ENCODE measurements at regions not wholly inside any gene's neighbourhood (a gene's known extent, or its start where the extent isn't known, plus 50 kb on each side); places are given as distances from the start of the nearest gene placed in this dataset.

- H3K27ac ChIP-seq: no peak overlapping the region
- TF ChIP-seq CTCF (IDR thresholded peaks at IDR 0.05) (no peak), POLR2A (IDR thresholded peaks at IDR 0.05) (no peak)
- H3K9me3 ChIP-seq: no peaks in the 10 kb centered on the region
- no peaks in the 10 kb centered on the region for H3K36me3 ChIP-seq
- no peaks in the 10 kb centered on the region for H3K4me1 ChIP-seq
- H3K4me3 ChIP-seq: no peak overlapping the region
- no peaks in the 10 kb centered on the region for H3K27me3 ChIP-seq
- intact Hi-C loops (cut with DNase I; ENCODE audit: low total_unique reads): no loop called here
- no peak for DNase-seq
These were observed 714.2 kb upstream of the NR2F2 start for GRCh38 chr15:95616306-95616705.

- TF ChIP-seq CTCF (IDR thresholded peaks at IDR 0.05) (no peak), POLR2A (IDR thresholded peaks at IDR 0.05) (no peak)
- Histone ChIP-seq H3K9me3 (no peaks in the 10 kb centered on the region), H3K36me3 (no peaks in the 10 kb centered on the region), H3K4me1 (no peaks in the 10 kb centered on the region), H3K27ac (peak overlapping the region; percentile 24 to 62), H3K4me3 (no peak overlapping the region), H3K27me3 (no peaks in the 10 kb centered on the region)
- intact Hi-C loops (cut with DNase I; ENCODE audit: low total_unique reads): no loop called here
- no peak for DNase-seq
These were observed 709.4 kb upstream of the NR2F2 start for GRCh38 chr15:95620934-95621579.

- DNase-seq: no peak
- H3K4me3 ChIP-seq: no peak overlapping the region
- H3K36me3 ChIP-seq: no peaks in the 10 kb centered on the region
- intact Hi-C loops (cut with DNase I; ENCODE audit: low total_unique reads): no loop called here
- no peaks in the 10 kb centered on the region for H3K9me3 ChIP-seq
- H3K27ac ChIP-seq: no peak overlapping the region
- no peaks in the 10 kb centered on the region for H3K27me3 ChIP-seq
- TF ChIP-seq CTCF (IDR thresholded peaks at IDR 0.05) (no peak), POLR2A (IDR thresholded peaks at IDR 0.05) (no peak)
- no peaks in the 10 kb centered on the region for H3K4me1 ChIP-seq
These were observed 707.7 kb upstream of the NR2F2 start for GRCh38 chr15:95622843-95623242.

GRCh38 chr15:95624100-95624499 lies 706.4 kb upstream of the NR2F2 start:
- TF ChIP-seq CTCF (IDR thresholded peaks at IDR 0.05) (no peak), POLR2A (IDR thresholded peaks at IDR 0.05) (no peak)
- intact Hi-C loops (cut with DNase I; ENCODE audit: low total_unique reads): no loop called here
- Histone ChIP-seq H3K4me1 (no peaks in the 10 kb centered on the region), H3K9me3 (no peaks in the 10 kb centered on the region), H3K27me3 (no peaks in the 10 kb centered on the region), H3K27ac (peak overlapping the region; percentile 18 to 25), H3K36me3 (no peaks in the 10 kb centered on the region), H3K4me3 (no peak overlapping the region)
- no peak for DNase-seq

GRCh38 chr15:95624616-95625361 lies 705.7 kb upstream of the NR2F2 start:
- Histone ChIP-seq H3K9me3 (no peaks in the 10 kb centered on the region), H3K27me3 (no peaks in the 10 kb centered on the region), H3K27ac (peak overlapping the region in 1 of 2 donors; percentile 25), H3K4me3 (no peak overlapping the region), H3K36me3 (no peaks in the 10 kb centered on the region), H3K4me1 (no peaks in the 10 kb centered on the region)
- DNase-seq: no peak
- intact Hi-C loops (cut with DNase I; ENCODE audit: low total_unique reads): no loop called here
- no peak for TF ChIP-seq CTCF (IDR thresholded peaks at IDR 0.05)
- TF ChIP-seq POLR2A (IDR thresholded peaks at IDR 0.05): no peak

Measured in uterus (tissue), 3 donors.